GM12891 (cell line): ENCODE measurements at regions not wholly inside any gene's neighbourhood (a gene's known extent, or its start where the extent isn't known, plus 50 kb on each side); places are given as distances from the start of the nearest gene placed in this dataset.

Source experiments
- POLR2A ChIP-seq: IDR thresholded peaks from 2 replicates; pipeline ENCODE4 v1.6.1; 2011; ENCODE audit warnings: low read depth, low read length, control low read depth
- POLR2AphosphoS5 ChIP-seq: IDR thresholded peaks from 2 replicates; pipeline ENCODE4 v1.6.1; 2011; ENCODE audit warnings: low read depth, low read length, control low read depth
- TAF1 ChIP-seq: IDR thresholded peaks from 2 replicates; pipeline ENCODE4 v1.6.1; 2011; ENCODE audit warnings: low read depth, low read length, control low read depth

DNA sequence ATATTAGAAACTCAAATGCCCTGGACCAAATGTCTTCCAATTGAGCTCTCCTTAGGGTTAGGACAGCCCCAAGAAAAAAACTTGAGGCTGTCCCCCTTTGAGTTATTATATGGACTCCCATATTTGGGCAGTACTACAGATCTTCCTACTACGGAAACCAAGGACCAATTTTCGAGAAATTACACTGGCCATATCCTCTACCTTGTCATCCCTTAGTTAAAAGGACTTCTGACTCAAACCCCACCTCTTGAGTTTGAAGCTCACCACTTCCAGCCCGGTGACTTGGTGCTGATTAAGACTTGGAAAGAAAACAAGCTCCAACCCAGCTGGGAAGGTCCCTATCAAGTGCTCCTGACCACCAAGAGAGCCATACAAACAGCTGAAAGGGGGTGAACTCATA is 497.0 kb upstream of the GRAMD2B start:
- TF ChIP-seq POLR2A: no peak
- no peak for TF ChIP-seq POLR2AphosphoS5
- no peak for TF ChIP-seq TAF1
